ENCODE measurements at regions not wholly inside any gene's neighbourhood (a gene's known extent, or its start where the extent isn't known, plus 50 kb on each side); places are given as distances from the start of the nearest gene placed in this dataset.

DNA sequence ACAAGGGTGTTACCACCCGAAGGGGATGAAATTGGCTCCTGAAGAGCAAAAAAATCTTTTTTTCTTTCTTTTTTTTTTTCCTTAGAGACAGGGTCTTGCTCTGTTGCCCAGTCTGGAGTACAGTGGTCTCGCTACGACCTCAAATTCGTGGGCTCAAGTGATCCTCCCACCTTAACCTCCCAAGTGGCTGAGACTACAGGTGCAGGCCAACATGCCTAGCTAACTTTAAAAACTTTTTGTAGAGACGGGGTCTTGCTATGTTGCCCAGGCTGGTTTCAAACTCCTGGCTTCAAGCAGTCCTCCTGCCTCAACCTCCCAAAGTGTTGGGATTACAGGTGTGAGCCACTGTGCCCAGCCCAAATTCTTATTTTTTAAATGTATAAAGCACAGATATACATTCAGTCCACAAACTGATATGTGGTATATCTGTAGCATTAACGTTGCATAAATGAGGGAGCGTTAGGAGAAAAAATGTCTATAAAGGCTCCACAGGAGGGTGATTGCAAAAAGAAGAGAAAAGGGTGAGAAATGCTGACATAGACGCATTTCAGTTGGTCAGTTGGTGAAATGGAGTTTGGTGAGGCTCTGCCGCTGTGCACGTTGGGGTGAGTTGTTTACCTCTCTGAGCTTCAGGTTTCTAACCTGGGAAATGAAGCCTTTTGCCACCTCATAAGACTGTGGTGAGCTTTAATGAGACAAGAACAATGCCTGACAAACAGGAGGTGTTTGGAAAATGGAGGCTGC, 100.7 kb upstream of the PODXL start:
- no peak for TF ChIP-seq POLR2AphosphoS5 (IDR thresholded peaks at IDR 0.05)
- TF ChIP-seq EP300 (IDR thresholded peaks at IDR 0.05): no peak
- TF ChIP-seq POLR2A (IDR thresholded peaks at IDR 0.05): no peak
- TF ChIP-seq, protein P1, sequence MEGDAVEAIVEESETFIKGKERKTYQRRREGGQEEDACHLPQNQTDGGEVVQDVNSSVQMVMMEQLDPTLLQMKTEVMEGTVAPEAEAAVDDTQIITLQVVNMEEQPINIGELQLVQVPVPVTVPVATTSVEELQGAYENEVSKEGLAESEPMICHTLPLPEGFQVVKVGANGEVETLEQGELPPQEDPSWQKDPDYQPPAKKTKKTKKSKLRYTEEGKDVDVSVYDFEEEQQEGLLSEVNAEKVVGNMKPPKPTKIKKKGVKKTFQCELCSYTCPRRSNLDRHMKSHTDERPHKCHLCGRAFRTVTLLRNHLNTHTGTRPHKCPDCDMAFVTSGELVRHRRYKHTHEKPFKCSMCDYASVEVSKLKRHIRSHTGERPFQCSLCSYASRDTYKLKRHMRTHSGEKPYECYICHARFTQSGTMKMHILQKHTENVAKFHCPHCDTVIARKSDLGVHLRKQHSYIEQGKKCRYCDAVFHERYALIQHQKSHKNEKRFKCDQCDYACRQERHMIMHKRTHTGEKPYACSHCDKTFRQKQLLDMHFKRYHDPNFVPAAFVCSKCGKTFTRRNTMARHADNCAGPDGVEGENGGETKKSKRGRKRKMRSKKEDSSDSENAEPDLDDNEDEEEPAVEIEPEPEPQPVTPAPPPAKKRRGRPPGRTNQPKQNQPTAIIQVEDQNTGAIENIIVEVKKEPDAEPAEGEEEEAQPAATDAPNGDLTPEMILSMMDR (IDR thresholded peaks at IDR 0.05): no peak
- H3K36me3 ChIP-seq: no peaks in the 10 kb centered on the region
- H3K27ac ChIP-seq: no peak overlapping the region
- H3K27me3 ChIP-seq: no peaks in the 10 kb centered on the region
- no peak for DNase-seq (ENCODE audit: low spot score in 2 of 2)
- no peaks in the 10 kb centered on the region for H3K4me1 ChIP-seq
- no peak overlapping the region for H3K4me3 ChIP-seq
- no peaks in the 10 kb centered on the region for H3K9me3 ChIP-seq
- 87% methylated on average over 10 of the region's 10 CpGs for WGBS

DNA sequence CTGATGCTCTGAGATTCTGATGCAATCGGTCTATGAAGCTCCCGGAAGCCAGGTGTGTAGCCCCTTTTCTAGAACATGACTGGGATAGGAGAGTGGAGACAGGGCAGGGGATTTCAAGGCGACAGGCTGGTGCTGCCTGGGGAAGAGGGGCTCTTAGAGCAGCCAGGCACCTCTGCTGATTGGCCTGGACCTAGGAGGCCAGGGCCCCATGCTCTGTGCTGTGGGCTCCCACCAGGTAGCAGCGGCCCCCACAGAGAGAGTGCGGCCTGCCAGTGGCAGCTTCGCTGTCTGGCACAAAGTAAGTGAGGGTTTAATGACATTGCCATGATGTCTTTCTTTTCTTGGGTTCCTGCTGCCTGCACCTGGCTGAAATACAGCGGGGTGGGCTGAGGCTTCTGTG, 99.4 kb upstream of the PODXL start:
- Histone ChIP-seq H3K27me3 (no peaks in the 10 kb centered on the region), H3K9me3 (no peaks in the 10 kb centered on the region), H3K27ac (no peak overlapping the region), H3K4me1 (no peaks in the 10 kb centered on the region), H3K36me3 (no peaks in the 10 kb centered on the region), H3K4me3 (no peak overlapping the region)
- TF ChIP-seq, protein P1 (IDR thresholded peaks at IDR 0.05): no peak
- TF ChIP-seq POLR2AphosphoS5 (IDR thresholded peaks at IDR 0.05): no peak
- no peak for TF ChIP-seq POLR2A (IDR thresholded peaks at IDR 0.05)
- no peak for TF ChIP-seq EP300 (IDR thresholded peaks at IDR 0.05)
- WGBS: 81% methylated on average over 7 of the region's 7 CpGs
- DNase-seq (ENCODE audit: low spot score in 2 of 2): no peak

DNA sequence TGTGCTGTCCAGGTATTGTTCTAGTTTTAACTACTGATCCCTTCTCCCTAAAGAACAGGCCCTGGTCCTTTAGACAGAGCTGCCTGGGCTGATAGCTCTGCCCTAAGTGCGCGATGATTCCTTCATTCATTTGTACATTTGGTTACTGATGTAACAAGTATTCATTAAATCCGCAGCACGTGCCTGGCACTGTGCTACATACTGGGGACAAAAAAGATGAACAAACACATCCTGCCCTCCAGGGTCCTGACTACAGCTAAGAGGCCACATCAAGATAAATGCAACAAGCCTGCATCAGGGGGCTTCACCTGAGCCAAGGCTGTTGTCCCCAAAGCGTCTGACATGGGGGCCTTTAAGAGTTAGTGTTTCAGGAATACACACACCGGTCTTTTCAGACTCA, 99.0 kb upstream of the PODXL start:
- TF ChIP-seq POLR2AphosphoS5 (IDR thresholded peaks at IDR 0.05) (no peak), EP300 (IDR thresholded peaks at IDR 0.05) (no peak), POLR2A (IDR thresholded peaks at IDR 0.05) (no peak)
- TF ChIP-seq, protein P1 (IDR thresholded peaks at IDR 0.05): no peak

DNA sequence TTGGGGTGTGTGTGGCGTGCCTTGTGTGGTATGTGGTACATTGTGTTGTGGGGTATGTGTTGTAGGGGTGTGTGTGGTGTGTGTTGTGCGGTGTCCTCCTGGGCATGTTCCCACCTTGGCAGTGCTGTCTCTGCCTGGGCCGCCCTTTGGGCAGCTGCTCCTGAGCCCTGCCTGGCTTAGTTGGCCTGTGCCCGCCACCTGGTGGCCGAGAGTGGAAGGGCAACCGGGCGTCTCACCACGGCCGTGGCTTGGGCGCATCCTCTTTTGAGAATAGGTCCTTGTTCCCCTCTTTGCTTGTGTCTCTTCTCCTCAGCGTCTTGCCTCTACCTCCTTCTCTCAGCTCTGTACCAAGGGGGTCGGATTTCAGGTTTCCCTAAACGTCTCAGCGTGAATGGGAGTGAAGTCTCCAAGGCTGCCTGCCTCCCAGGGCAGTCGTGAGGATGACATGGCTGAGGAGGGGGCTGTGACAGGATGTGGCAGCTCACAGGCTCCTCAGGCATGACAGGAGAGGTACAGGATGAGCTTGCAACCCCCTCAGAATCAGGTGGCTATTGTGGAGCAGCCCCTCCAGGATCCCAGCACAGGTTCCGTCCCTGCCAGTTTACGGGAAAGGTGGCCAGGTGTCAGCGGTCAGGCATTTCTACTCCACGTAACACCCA, 98.4 kb upstream of the PODXL start:
- no peak overlapping the region for H3K27ac ChIP-seq
- H3K27me3 ChIP-seq: no peaks in the 10 kb centered on the region
- peak; percentile 89 to 92 for DNase-seq (ENCODE audit: low spot score in 2 of 2)
- no peaks in the 10 kb centered on the region for H3K4me1 ChIP-seq
- no peak overlapping the region for H3K4me3 ChIP-seq
- no peaks in the 10 kb centered on the region for H3K9me3 ChIP-seq
- TF ChIP-seq POLR2AphosphoS5 (IDR thresholded peaks at IDR 0.05) (no peak), EP300 (IDR thresholded peaks at IDR 0.05) (no peak), POLR2A (IDR thresholded peaks at IDR 0.05) (no peak)
- TF ChIP-seq, protein P1 (IDR thresholded peaks at IDR 0.05): peak; percentile 80 to 90
- 29% methylated on average over 17 of the region's 19 CpGs for WGBS
- H3K36me3 ChIP-seq: no peaks in the 10 kb centered on the region

More for the DNA sequence above, 99.0 kb upstream of the PODXL start:
- WGBS: 95% methylated on average over 6 of the region's 6 CpGs
- no peak overlapping the region for H3K27ac ChIP-seq
- no peaks in the 10 kb centered on the region for H3K9me3 ChIP-seq
- no peaks in the 10 kb centered on the region for H3K36me3 ChIP-seq
- no peaks in the 10 kb centered on the region for H3K27me3 ChIP-seq
- no peak for DNase-seq (ENCODE audit: low spot score in 2 of 2)
- H3K4me1 ChIP-seq: no peaks in the 10 kb centered on the region
- no peak overlapping the region for H3K4me3 ChIP-seq

DNA sequence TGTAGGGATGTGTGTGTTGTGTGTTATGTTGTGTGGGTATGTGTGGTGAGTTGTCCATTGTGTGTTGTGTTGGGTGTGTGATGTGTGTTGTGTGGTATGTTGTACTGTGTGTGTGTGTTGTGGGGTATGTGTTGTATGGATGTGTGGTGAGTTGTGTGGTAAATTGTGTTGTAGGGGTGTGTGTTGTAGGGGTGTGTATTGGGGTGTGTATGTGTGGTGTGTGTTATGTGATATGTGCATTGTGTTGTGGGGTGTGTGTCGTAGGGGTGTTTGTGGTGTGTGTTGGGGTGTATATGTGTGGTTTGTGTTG, 97.8 kb upstream of the PODXL start:
- Histone ChIP-seq H3K27me3 (no peaks in the 10 kb centered on the region), H3K27ac (no peak overlapping the region), H3K36me3 (no peaks in the 10 kb centered on the region), H3K4me1 (peaks cover 5% of the 10 kb centered on the region), H3K9me3 (no peaks in the 10 kb centered on the region), H3K4me3 (no peak overlapping the region)
- DNase-seq (ENCODE audit: low spot score in 2 of 2): no peak
- WGBS: 93% methylated on average over 1 of the region's 1 CpG
- no peak for TF ChIP-seq POLR2A (IDR thresholded peaks at IDR 0.05)
- TF ChIP-seq, protein P1 (IDR thresholded peaks at IDR 0.05): no peak
- TF ChIP-seq EP300 (IDR thresholded peaks at IDR 0.05): no peak
- TF ChIP-seq POLR2AphosphoS5 (IDR thresholded peaks at IDR 0.05): no peak
